KOPT-K1 (cell line): ENCODE measurements at regions not wholly inside any gene's neighbourhood (a gene's known extent, or its start where the extent isn't known, plus 50 kb on each side); places are given as distances from the start of the nearest gene placed in this dataset.

Experiments
- H3K27ac ChIP-seq: fragments of 200-600 bp; sonication (generic); 2 replicates; pipeline ENCODE4 v1.5.1; 2016; ENCODE audit warnings: antibody characterized with exemption, mild to moderate bottlenecking, low read depth, low read length; ENCODE audit not compliant: poor library complexity, severe bottlenecking
- H3K36me3 ChIP-seq: fragments of 200-600 bp; sonication (generic); 2 replicates; pipeline ENCODE4 v1.5.1; 2017; ENCODE audit warnings: antibody characterized with exemption, mild to moderate bottlenecking, low read length, moderate library complexity; ENCODE audit not compliant: insufficient read depth
- H3K9me3 ChIP-seq: fragments of 200-600 bp; sonication (generic); 2 replicates; pipeline ENCODE4 v1.5.1; 2017; ENCODE audit warnings: antibody characterized with exemption, low read length, mild to moderate bottlenecking; ENCODE audit not compliant: insufficient read depth, poor library complexity, severe bottlenecking

- H3K9me3 ChIP-seq = no peaks in the 10 kb centered on the region
- no peaks in the 10 kb centered on the region for H3K36me3 ChIP-seq
- no peak overlapping the region for H3K27ac ChIP-seq
These were observed 166.1 kb upstream of the TNFAIP3 start for GRCh38 chr6:137700751-137701477.

- Histone ChIP-seq H3K9me3 (no peaks in the 10 kb centered on the region), H3K27ac (no peak overlapping the region), H3K36me3 (no peaks in the 10 kb centered on the region)
These were observed 165.1 kb upstream of the TNFAIP3 start for GRCh38 chr6:137701942-137702341.

GRCh38 chr6:137702791-137703424 lies 164.2 kb upstream of the TNFAIP3 start:
- no peaks in the 10 kb centered on the region for H3K36me3 ChIP-seq

GRCh38 chr6:137704802-137705159 lies 162.3 kb upstream of the TNFAIP3 start:
- no peaks in the 10 kb centered on the region for H3K9me3 ChIP-seq
- H3K36me3 ChIP-seq = no peaks in the 10 kb centered on the region
- no peak overlapping the region for H3K27ac ChIP-seq

More at GRCh38 chr6:137702791-137703424, 164.2 kb upstream of the TNFAIP3 start:
- Histone ChIP-seq H3K27ac (no peak overlapping the region), H3K9me3 (no peaks in the 10 kb centered on the region)

GRCh38 chr6:137705160-137706082 lies 161.6 kb upstream of the TNFAIP3 start:
- H3K27ac ChIP-seq = no peak overlapping the region
- H3K36me3 ChIP-seq = no peaks in the 10 kb centered on the region
- H3K9me3 ChIP-seq = no peaks in the 10 kb centered on the region

GRCh38 chr6:137706083-137706750 lies 160.8 kb upstream of the TNFAIP3 start:
- no peak overlapping the region for H3K27ac ChIP-seq
- no peaks in the 10 kb centered on the region for H3K36me3 ChIP-seq
- no peaks in the 10 kb centered on the region for H3K9me3 ChIP-seq

GRCh38 chr6:137707038-137707589 lies 159.9 kb upstream of the TNFAIP3 start:
- Histone ChIP-seq H3K36me3 (no peaks in the 10 kb centered on the region), H3K9me3 (no peaks in the 10 kb centered on the region), H3K27ac (peak overlapping the region; percentile 59)

- no peaks in the 10 kb centered on the region for H3K9me3 ChIP-seq
These were observed 159.3 kb upstream of the TNFAIP3 start for GRCh38 chr6:137707590-137708360.

GRCh38 chr6:137708481-137708880 lies 158.6 kb upstream of the TNFAIP3 start:
- Histone ChIP-seq H3K36me3 (no peaks in the 10 kb centered on the region), H3K9me3 (no peaks in the 10 kb centered on the region), H3K27ac (peak overlapping the region; percentile 59)

More at GRCh38 chr6:137707590-137708360, 159.3 kb upstream of the TNFAIP3 start:
- H3K27ac ChIP-seq = peak overlapping the region; percentile 59
- H3K36me3 ChIP-seq = no peaks in the 10 kb centered on the region

GRCh38 chr6:137709424-137710236 lies 157.4 kb upstream of the TNFAIP3 start:
- no peaks in the 10 kb centered on the region for H3K9me3 ChIP-seq

GRCh38 chr6:137711972-137712371 lies 155.1 kb upstream of the TNFAIP3 start:
- Histone ChIP-seq H3K36me3 (no peaks in the 10 kb centered on the region), H3K9me3 (no peaks in the 10 kb centered on the region)

More at GRCh38 chr6:137709424-137710236, 157.4 kb upstream of the TNFAIP3 start:
- Histone ChIP-seq H3K36me3 (no peaks in the 10 kb centered on the region), H3K27ac (peak overlapping the region; percentile 9)

GRCh38 chr6:137712587-137712986 lies 154.5 kb upstream of the TNFAIP3 start:
- Histone ChIP-seq H3K36me3 (no peaks in the 10 kb centered on the region), H3K27ac (no peak overlapping the region), H3K9me3 (no peaks in the 10 kb centered on the region)

More at GRCh38 chr6:137711972-137712371, 155.1 kb upstream of the TNFAIP3 start:
- H3K27ac ChIP-seq = no peak overlapping the region

- H3K36me3 ChIP-seq = no peaks in the 10 kb centered on the region
These were observed 151.4 kb upstream of the TNFAIP3 start for GRCh38 chr6:137715589-137716045.

More at GRCh38 chr6:137715589-137716045, 151.4 kb upstream of the TNFAIP3 start:
- H3K27ac ChIP-seq = peak overlapping the region; percentile 32
- peaks cover 5% of the 10 kb centered on the region for H3K9me3 ChIP-seq
